IMR-90 (cell line): ENCODE measurements at regions not wholly inside any gene's neighbourhood (a gene's known extent, or its start where the extent isn't known, plus 50 kb on each side); places are given as distances from the start of the nearest gene placed in this dataset.

Experiments
- ATAC-seq: fragments of 200-7000 bp; cut with Tn5 transposase; 2 replicates; pipeline ENCODE4 v1.9.1; 2020; ENCODE audit warnings: low read depth, mild to moderate bottlenecking, moderate library complexity
- BruUV-seq: library from RNA; stranded (reverse); fragments of 400-500 nt; replicated peaks from 2 replicates; lab custom pipeline; 2021; lab: Mats Ljungman, UMichigan
- CTCF ChIA-PET: fragments of 300-600 bp; formaldehyde crosslinking; extraction: SDS; loops from one replicate; lab custom pipeline; 2021; ENCODE audit warnings: antibody characterized with exemption; lab: Yijun Ruan, JAX
- POLR2A ChIA-PET: fragments of 300-600 bp; sonication (Branson Sonifier 250); formaldehyde crosslinking; loops from one replicate; lab custom pipeline; 2022; ENCODE audit warnings: antibody characterized with exemption; ENCODE audit not compliant: unreplicated experiment; lab: Charles Lee
- DNase-seq: peaks from one replicate; pipeline ENCODE4 v3.0.0; 2013
- H2AFZ ChIP-seq: replicated peaks from 2 replicates; pipeline ENCODE3; 2013; ENCODE audit warnings: low read length, mild to moderate bottlenecking; ENCODE audit not compliant: poor library complexity
- H2AK5ac ChIP-seq: 2 replicates; pipeline ENCODE4 v1.6.1; 2013; ENCODE audit warnings: low read depth, low read length, inconsistent platforms
- H2AK9ac ChIP-seq: replicated peaks from 2 replicates; pipeline ENCODE3; 2013; ENCODE audit warnings: mild to moderate bottlenecking, low read depth, low read length, moderate library complexity; ENCODE audit not compliant: poor library complexity
- H2BK120ac ChIP-seq: 2 replicates; pipeline ENCODE4 v1.6.1; 2013; ENCODE audit warnings: low read depth, low read length, inconsistent platforms
- H2BK15ac ChIP-seq: 3 replicates; pipeline ENCODE4 v1.6.1; 2013; ENCODE audit warnings: low read depth, low read length, inconsistent platforms
- H2BK20ac ChIP-seq: 2 replicates; pipeline ENCODE4 v1.6.1; 2013; ENCODE audit warnings: low read depth, mild to moderate bottlenecking, inconsistent platforms, low read length, moderate library complexity
- H2BK5ac ChIP-seq: 2 replicates; pipeline ENCODE4 v1.6.1; 2013; ENCODE audit warnings: mild to moderate bottlenecking, low read depth, low read length, inconsistent platforms; ENCODE audit not compliant: poor library complexity, severe bottlenecking
- H3K14ac ChIP-seq: replicated peaks from 2 replicates; pipeline ENCODE4 v1.6.1; 2013; ENCODE audit warnings: low read depth, low read length, inconsistent platforms
- H3K18ac ChIP-seq: 2 replicates; pipeline ENCODE4 v1.6.1; 2013; ENCODE audit warnings: low read depth, low read length, control low read depth
- H3K23ac ChIP-seq: 2 replicates; pipeline ENCODE4 v1.6.1; 2013; ENCODE audit warnings: low read depth, low read length, inconsistent platforms
- H3K27ac ChIP-seq: 2 replicates; pipeline ENCODE4 v1.5.1; 2013; ENCODE audit warnings: mild to moderate bottlenecking, control low read depth, low read length; ENCODE audit not compliant: insufficient read depth
- H3K27me3 ChIP-seq: 2 replicates; pipeline ENCODE4 v1.6.1; 2013; ENCODE audit warnings: low read length; ENCODE audit not compliant: control insufficient read depth, insufficient read depth
- H3K36me3 ChIP-seq: 2 replicates; pipeline ENCODE4 v1.6.1; 2013; ENCODE audit warnings: low read length, mixed read lengths; ENCODE audit not compliant: control insufficient read depth, insufficient read depth
- H3K4ac ChIP-seq: 2 replicates; pipeline ENCODE4 v1.6.1; 2013; ENCODE audit warnings: low read depth, low read length, inconsistent platforms
- H3K4me1 ChIP-seq: 2 replicates; pipeline ENCODE4 v1.6.1; 2013; ENCODE audit warnings: low read length, mixed read lengths; ENCODE audit not compliant: control insufficient read depth, insufficient read depth
- H3K4me2 ChIP-seq: 2 replicates; pipeline ENCODE4 v1.6.1; 2013; ENCODE audit warnings: low read depth, mild to moderate bottlenecking, control low read depth, low read length, moderate library complexity
- H3K4me3 ChIP-seq: 2 replicates; pipeline ENCODE4 v1.5.1; 2013; ENCODE audit warnings: low read depth, mild to moderate bottlenecking, control low read depth, low read length, moderate library complexity; ENCODE audit not compliant: insufficient read depth
- H3K56ac ChIP-seq: 2 replicates; pipeline ENCODE4 v1.6.1; 2013; ENCODE audit warnings: low read length, inconsistent platforms; ENCODE audit not compliant: insufficient read depth; ENCODE audit errors: extremely low read depth
- H3K79me1 ChIP-seq, 2 experiments: 2 replicates each; pipeline ENCODE4 v1.6.1; 2013; ENCODE audit warnings: low read length in 2 of 2, inconsistent platforms in 1 of 2, low read depth in 1 of 2
- H3K9ac ChIP-seq: 2 replicates; pipeline ENCODE4 v1.6.1; 2013; ENCODE audit warnings: low read depth, low read length, control low read depth
- H3K9me1 ChIP-seq: 2 replicates; pipeline ENCODE4 v1.6.1; 2013; ENCODE audit warnings: low read length, inconsistent platforms; ENCODE audit not compliant: insufficient read depth
- H3K9me3 ChIP-seq: 2 replicates; pipeline ENCODE4 v1.6.1; 2013; ENCODE audit warnings: low read length; ENCODE audit not compliant: control insufficient read depth, insufficient read depth
- H4K20me1 ChIP-seq: 2 replicates; pipeline ENCODE4 v1.6.1; 2013; ENCODE audit warnings: low read length, inconsistent platforms; ENCODE audit not compliant: insufficient read depth
- H4K5ac ChIP-seq: 2 replicates; pipeline ENCODE4 v1.6.1; 2013; ENCODE audit warnings: mild to moderate bottlenecking, low read depth, low read length, control low read depth
- H4K8ac ChIP-seq, 2 experiments: 2 replicates each; pipeline ENCODE4 v1.6.1; 2013; ENCODE audit warnings: low read depth in 2 of 2, low read length in 2 of 2, control low read depth in 1 of 2, inconsistent platforms in 1 of 2
- H4K91ac ChIP-seq: 2 replicates; pipeline ENCODE4 v1.6.1; 2013; ENCODE audit warnings: low read depth, low read length, inconsistent platforms; ENCODE audit not compliant: insufficient read depth
- BHLHE40 ChIP-seq: fragments of 150-350 bp; IDR thresholded peaks from 2 replicates; pipeline ENCODE4 v1.6.1; 2016; ENCODE audit warnings: mild to moderate bottlenecking, low read depth, low read length
- CEBPB ChIP-seq: IDR thresholded peaks from 2 replicates; pipeline ENCODE4 v1.6.1; 2012; ENCODE audit warnings: low read depth, low read length, improper control_type of control experiment
- CHD1 ChIP-seq: IDR thresholded peaks from 2 replicates; pipeline ENCODE4 v1.6.1; 2012; ENCODE audit warnings: low read depth, low read length, improper control_type of control experiment
- CTCF ChIP-seq: conservative IDR thresholded peaks from 2 replicates; pipeline ENCODE4 v1.5.1; 2012; ENCODE audit warnings: mild to moderate bottlenecking, low read depth, low read length, improper control_type of control experiment
- ELK1 ChIP-seq: fragments of 150-350 bp; IDR thresholded peaks from 2 replicates; pipeline ENCODE4 v1.6.1; 2016; ENCODE audit warnings: low read depth, mild to moderate bottlenecking, low read length, moderate library complexity, borderline replicate concordance
- FOS ChIP-seq: fragments of 150-350 bp; IDR thresholded peaks from 2 replicates; pipeline ENCODE4 v1.6.1; 2016; ENCODE audit warnings: low read depth, low read length
- MAFK ChIP-seq: IDR thresholded peaks from 2 replicates; pipeline ENCODE4 v1.6.1; 2012; ENCODE audit warnings: low read depth, low read length, improper control_type of control experiment
- MAZ ChIP-seq: IDR thresholded peaks from 2 replicates; pipeline ENCODE4 v1.6.1; 2012; ENCODE audit warnings: low read depth, mild to moderate bottlenecking, low read length, improper control_type of control experiment, moderate library complexity, borderline replicate concordance
- MXI1 ChIP-seq: IDR thresholded peaks from 2 replicates; pipeline ENCODE4 v1.6.1; 2012; ENCODE audit warnings: low read depth, mild to moderate bottlenecking, low read length, moderate library complexity, borderline replicate concordance
- NFE2L2 ChIP-seq: fragments of 150-350 bp; IDR thresholded peaks from 2 replicates; pipeline ENCODE4 v1.6.1; 2016; ENCODE audit warnings: low read depth, mild to moderate bottlenecking, low read length
- POLR2A ChIP-seq: IDR thresholded peaks from 2 replicates; pipeline ENCODE4 v1.6.1; 2012; ENCODE audit warnings: mild to moderate bottlenecking, low read depth, low read length
- RAD21 ChIP-seq: IDR thresholded peaks from 2 replicates; pipeline ENCODE4 v1.6.1; 2012; ENCODE audit warnings: low read length, improper control_type of control experiment
- RCOR1 ChIP-seq: IDR thresholded peaks from 2 replicates; pipeline ENCODE4 v1.6.1; 2012; ENCODE audit warnings: mild to moderate bottlenecking, low read length, improper control_type of control experiment; ENCODE audit not compliant: insufficient replicate concordance
- RFX5 ChIP-seq: IDR thresholded peaks from 2 replicates; pipeline ENCODE4 v1.8.0; 2012; ENCODE audit warnings: low read depth, mild to moderate bottlenecking, low read length, moderate library complexity
- SMC3 ChIP-seq: fragments of 150-350 bp; IDR thresholded peaks from 2 replicates; pipeline ENCODE4 v1.6.1; 2016; ENCODE audit warnings: low read depth, mild to moderate bottlenecking, antibody characterized with exemption, low read length, moderate library complexity
- USF2 ChIP-seq: fragments of 150-350 bp; IDR thresholded peaks from 2 replicates; pipeline ENCODE4 v1.6.1; 2017; ENCODE audit warnings: mild to moderate bottlenecking, antibody characterized with exemption, low read length, low read depth
- dilution Hi-C: fragments of 300-500 bp; cut with HindIII; formaldehyde crosslinking; loops from one replicate; pipeline ENCODE4 v1.14.3; 2018; ENCODE audit warnings: low sequenced_read_pairs; ENCODE audit not compliant: unreplicated experiment
- in situ Hi-C: fragments of 300-500 bp; cut with MboI; formaldehyde crosslinking; loops from 3 replicates; pipeline ENCODE4 v1.14.3; 2019; ENCODE audit warnings: low sequenced_read_pairs, inconsistent platforms, mixed read lengths
- intact Hi-C: fragments of 100-400 bp; cut with micrococcal nuclease; formaldehyde crosslinking; loops from 2 replicates; pipeline ENCODE4 v1.10.0; 2022

GRCh38 chr1:30196457-30196856 lies 526.9 kb downstream of the MATN1 start:
- no peak overlapping the region for H3K18ac ChIP-seq
- TF ChIP-seq RFX5: no peak
- TF ChIP-seq MAZ: no peak
- no peak for TF ChIP-seq RAD21
- TF ChIP-seq MXI1: no peak
- TF ChIP-seq FOS: no peak
- TF ChIP-seq NFE2L2: no peak
- TF ChIP-seq RCOR1: no peak
- no peak for TF ChIP-seq CHD1
- no peak for TF ChIP-seq SMC3
- TF ChIP-seq POLR2A: no peak
- TF ChIP-seq USF2: no peak
- TF ChIP-seq ELK1: no peak
- no peak for TF ChIP-seq CTCF
- TF ChIP-seq CEBPB: no peak
- TF ChIP-seq MAFK: no peak
- no peak for TF ChIP-seq BHLHE40
- no peak overlapping the region for H3K4me2 ChIP-seq
- H3K27me3 ChIP-seq: peaks cover 2% of the 10 kb centered on the region; the same call in 1 of the 2 replicates
- H4K5ac ChIP-seq: no peak overlapping the region
- no peak overlapping the region for H2BK5ac ChIP-seq
- intact Hi-C loops (no loop called here), dilution Hi-C loops (no loop called here), in situ Hi-C loops (no loop called here)
- H3K14ac ChIP-seq: no peak overlapping the region
- H3K4me3 ChIP-seq: no peak overlapping the region
- H2AK5ac ChIP-seq: no peak overlapping the region
- H2BK20ac ChIP-seq: no peak overlapping the region
- ChIA-PET POLR2A (no interaction called here), CTCF (no interaction called here)
- no TSS peak for BruUV-seq
- no peak overlapping the region for H3K27ac ChIP-seq
- H2AK9ac ChIP-seq: no peak overlapping the region
- no peak overlapping the region for H3K23ac ChIP-seq
- H4K8ac ChIP-seq: no peak overlapping the region
- no peak overlapping the region for H4K91ac ChIP-seq
- no peak for DNase-seq
- no peaks in the 10 kb centered on the region for H3K9me1 ChIP-seq
- no peaks in the 10 kb centered on the region for H3K36me3 ChIP-seq
- H3K4me1 ChIP-seq: peaks cover 2% of the 10 kb centered on the region; the same call in 1 of the 2 replicates
- H3K56ac ChIP-seq: no peak overlapping the region
- H3K9me3 ChIP-seq: no peaks in the 10 kb centered on the region
- H4K20me1 ChIP-seq: no peaks in the 10 kb centered on the region
- no peak overlapping the region for H2AFZ ChIP-seq
- H2BK120ac ChIP-seq: no peak overlapping the region
- H3K9ac ChIP-seq: no peak overlapping the region
- H3K79me1 ChIP-seq: no peaks in the 10 kb centered on the region
- ATAC-seq: no peak
- H2BK15ac ChIP-seq: no peak overlapping the region
- H3K4ac ChIP-seq: no peak overlapping the region
